ENCODE measurements at regions not wholly inside any gene's neighbourhood (a gene's known extent, or its start where the extent isn't known, plus 50 kb on each side); places are given as distances from the start of the nearest gene placed in this dataset.

GRCh38 chr18:33957707-33958106, 267.0 kb downstream of the NOL4 start:
- no peak for DNase-seq (ENCODE audit: low read depth)

GRCh38 chr18:33951031-33951430, 273.7 kb downstream of the NOL4 start:
- DNase-seq (ENCODE audit: low read depth) = no peak

GRCh38 chr18:33946336-33946735, 278.4 kb downstream of the NOL4 start:
- no peak for DNase-seq (ENCODE audit: low read depth)

- DNase-seq (ENCODE audit: low read depth) = no peak
These were observed 280.2 kb downstream of the NOL4 start for GRCh38 chr18:33944493-33944892.

GRCh38 chr18:33937270-33937816, 287.4 kb downstream of the NOL4 start:
- DNase-seq (ENCODE audit: low read depth) = no peak

- DNase-seq (ENCODE audit: low read depth) = no peak
These were observed 290.5 kb downstream of the NOL4 start for GRCh38 chr18:33934258-33934657.

- DNase-seq (ENCODE audit: low read depth) = no peak
These were observed 296.5 kb downstream of the NOL4 start for GRCh38 chr18:33928231-33928630.

GRCh38 chr18:33924576-33924975, 300.1 kb downstream of the NOL4 start:
- no peak for DNase-seq (ENCODE audit: low read depth)

GRCh38 chr18:33923980-33924379, 300.7 kb downstream of the NOL4 start:
- DNase-seq (ENCODE audit: low read depth) = no peak

GRCh38 chr18:33918571-33918970, 306.1 kb downstream of the NOL4 start:
- no peak for DNase-seq (ENCODE audit: low read depth)

GRCh38 chr18:33916200-33916599, 308.5 kb downstream of the NOL4 start:
- DNase-seq (ENCODE audit: low read depth) = no peak

- peak; percentile 1 for DNase-seq (ENCODE audit: low read depth)
These were observed 310.3 kb downstream of the NOL4 start for GRCh38 chr18:33914399-33914798.

GRCh38 chr18:33906046-33906445, 318.7 kb downstream of the NOL4 start:
- no peak for DNase-seq (ENCODE audit: low read depth)

GRCh38 chr18:33901894-33902512, 322.7 kb downstream of the NOL4 start:
- DNase-seq (ENCODE audit: low read depth) = no peak

- no peak for DNase-seq (ENCODE audit: low read depth)
These were observed 322.6 kb downstream of the ASXL3 start for GRCh38 chr18:33900638-33901037.

GRCh38 chr18:33898427-33898826, 320.4 kb downstream of the ASXL3 start:
- DNase-seq (ENCODE audit: low read depth) = no peak

- DNase-seq (ENCODE audit: low read depth) = no peak
These were observed 300.2 kb downstream of the ASXL3 start for GRCh38 chr18:33878213-33878612.

GRCh38 chr18:33875029-33875565, 297.1 kb downstream of the ASXL3 start:
- no peak for DNase-seq (ENCODE audit: low read depth)

GRCh38 chr18:33873112-33873511, 295.1 kb downstream of the ASXL3 start:
- DNase-seq (ENCODE audit: low read depth) = no peak

GRCh38 chr18:33871363-33872025, 293.5 kb downstream of the ASXL3 start:
- no peak for DNase-seq (ENCODE audit: low read depth)

- DNase-seq (ENCODE audit: low read depth) = no peak
These were observed 292.0 kb downstream of the ASXL3 start for GRCh38 chr18:33870059-33870458.

- no peak for DNase-seq (ENCODE audit: low read depth)
These were observed 288.4 kb downstream of the ASXL3 start for GRCh38 chr18:33866386-33866785.

- DNase-seq (ENCODE audit: low read depth) = no peak
These were observed 285.9 kb downstream of the ASXL3 start for GRCh38 chr18:33863912-33864311.

All from M059J (cell line).